ENCODE measurements at regions not wholly inside any gene's neighbourhood (a gene's known extent, or its start where the extent isn't known, plus 50 kb on each side); places are given as distances from the start of the nearest gene placed in this dataset.

GRCh38 chr4:167509551-167509950 lies 275.3 kb upstream of the SPOCK3 start:
- no peak for DNase-seq

- DNase-seq = no peak
These were observed 289.8 kb upstream of the SPOCK3 start for GRCh38 chr4:167524091-167524490.

GRCh38 chr4:167537761-167538160 lies 303.5 kb upstream of the SPOCK3 start:
- no peak for DNase-seq

- DNase-seq = no peak
These were observed 307.0 kb upstream of the SPOCK3 start for GRCh38 chr4:167541286-167541685.

GRCh38 chr4:167544391-167544790 lies 310.1 kb upstream of the SPOCK3 start:
- no peak for DNase-seq

- no peak for DNase-seq
These were observed 315.7 kb upstream of the SPOCK3 start for GRCh38 chr4:167550021-167550420.

GRCh38 chr4:167555338-167556022 lies 321.2 kb upstream of the SPOCK3 start:
- DNase-seq = no peak

GRCh38 chr4:167578906-167579305 lies 344.6 kb upstream of the SPOCK3 start:
- DNase-seq = no peak

GRCh38 chr4:167581449-167581965 lies 347.2 kb upstream of the SPOCK3 start:
- no peak for DNase-seq

- no peak for DNase-seq
These were observed 353.1 kb upstream of the SPOCK3 start for GRCh38 chr4:167587361-167587760.

GRCh38 chr4:167595898-167596297 lies 361.6 kb upstream of the SPOCK3 start:
- no peak for DNase-seq

GRCh38 chr4:167602157-167602556 lies 367.9 kb upstream of the SPOCK3 start:
- DNase-seq = no peak

- DNase-seq = no peak
These were observed 372.3 kb upstream of the SPOCK3 start for GRCh38 chr4:167606551-167606950.

GRCh38 chr4:167613381-167613780 lies 379.1 kb upstream of the SPOCK3 start:
- no peak for DNase-seq

- DNase-seq = no peak
These were observed 380.6 kb upstream of the SPOCK3 start for GRCh38 chr4:167614866-167615265.

- no peak for DNase-seq
These were observed 382.2 kb upstream of the SPOCK3 start for GRCh38 chr4:167616476-167616875.

GRCh38 chr4:167622481-167623240 lies 388.4 kb upstream of the SPOCK3 start:
- peak; percentile 2 for DNase-seq

GRCh38 chr4:167623241-167623572 lies 388.9 kb upstream of the SPOCK3 start:
- DNase-seq = no peak

GRCh38 chr4:167629272-167629671 lies 395.0 kb upstream of the SPOCK3 start:
- DNase-seq = no peak

GRCh38 chr4:167642250-167642649 lies 408.0 kb upstream of the SPOCK3 start:
- DNase-seq = no peak

- DNase-seq = no peak
These were observed 411.1 kb upstream of the SPOCK3 start for GRCh38 chr4:167645358-167645757.

- no peak for DNase-seq
These were observed 418.0 kb upstream of the SPOCK3 start for GRCh38 chr4:167652267-167652666.

GRCh38 chr4:167688660-167689142 lies 403.6 kb upstream of the ANXA10 start:
- DNase-seq = no peak

GRCh38 chr4:167702391-167702790 lies 389.9 kb upstream of the ANXA10 start:
- DNase-seq = no peak

Data from CD4-positive, alpha-beta T cell treated with Interleukin-6 for 4 hours (primary cell).